ENCODE measurements at regions not wholly inside any gene's neighbourhood (a gene's known extent, or its start where the extent isn't known, plus 50 kb on each side); places are given as distances from the start of the nearest gene placed in this dataset.
"Not testable (repeated sequence)": the region's sequence is repeated elsewhere in the genome, so short reads cannot be mapped to it uniquely, and the experiment has no call there.

DNA sequence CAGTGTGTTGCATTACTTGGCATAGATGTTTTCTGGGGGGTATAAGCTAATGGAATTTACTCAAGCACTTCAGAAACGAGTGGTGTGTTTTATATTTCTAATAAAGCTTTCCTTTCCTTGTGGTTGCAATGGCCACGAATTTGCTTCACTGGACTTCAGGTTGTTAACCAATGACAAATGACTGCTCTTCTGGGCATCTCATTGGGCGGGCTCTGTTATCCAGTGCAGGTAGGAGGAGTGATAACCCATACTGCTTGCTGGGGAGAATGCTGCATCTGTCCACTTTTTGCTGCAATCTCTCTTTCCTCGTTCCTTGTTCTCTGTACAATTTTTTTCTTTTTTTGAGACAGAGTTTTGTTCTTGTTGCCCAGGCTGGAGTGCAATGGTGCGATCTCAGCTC lies 80.0 kb upstream of the RPH3A start:
- DNase-seq: no peak

DNA sequence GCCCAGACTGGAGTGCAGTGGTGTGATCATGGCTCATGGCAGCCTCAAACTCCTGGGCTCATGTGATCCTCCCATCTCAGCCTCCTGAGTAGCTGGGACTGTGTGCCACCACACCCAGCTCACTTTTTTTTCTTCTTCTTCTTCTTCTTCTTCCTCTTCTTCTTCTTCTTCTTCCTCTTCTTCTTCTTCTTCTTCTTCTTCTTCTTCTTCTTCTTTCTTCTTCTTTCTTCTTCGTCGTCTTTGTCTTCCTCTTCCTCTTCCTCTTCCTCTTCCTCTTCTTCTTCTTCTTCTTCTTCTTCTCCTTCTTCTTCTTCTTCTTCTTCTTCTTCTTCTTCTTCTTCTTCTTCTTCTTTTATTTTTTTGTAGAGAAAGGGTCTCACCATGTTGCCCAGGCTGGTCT lies 78.8 kb upstream of the RPH3A start:
- not testable (repeated sequence) for DNase-seq

GRCh38 chr12:112713471-112713870 lies 78.1 kb upstream of the RPH3A start:
- DNase-seq: no peak

DNA sequence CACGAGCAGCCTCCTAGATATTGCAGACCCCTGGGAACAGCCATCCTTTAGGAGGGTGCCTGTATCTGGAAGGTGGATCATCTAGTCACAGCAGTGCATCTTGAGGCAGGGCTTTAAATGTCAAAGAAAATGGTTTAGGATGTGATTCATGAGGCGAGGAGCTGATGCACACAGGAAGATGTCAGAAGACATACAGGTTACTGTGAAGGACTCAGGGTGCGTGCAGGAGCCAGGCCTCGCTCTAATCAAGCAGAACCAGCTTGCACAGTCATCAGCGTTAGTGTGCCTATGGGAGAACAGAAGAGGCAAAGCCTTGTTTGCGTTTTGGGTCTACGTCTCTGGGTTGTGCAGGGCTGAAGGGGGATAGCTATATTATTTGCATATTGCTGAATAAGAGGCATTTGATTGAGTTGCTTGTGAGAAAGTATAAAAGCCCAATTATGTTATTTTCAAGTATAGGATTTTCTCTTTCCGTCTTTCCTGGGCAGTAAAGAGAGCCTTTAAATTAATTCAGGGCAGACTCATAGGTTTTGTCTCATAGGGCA lies 77.3 kb upstream of the RPH3A start:
- DNase-seq: no peak

DNA sequence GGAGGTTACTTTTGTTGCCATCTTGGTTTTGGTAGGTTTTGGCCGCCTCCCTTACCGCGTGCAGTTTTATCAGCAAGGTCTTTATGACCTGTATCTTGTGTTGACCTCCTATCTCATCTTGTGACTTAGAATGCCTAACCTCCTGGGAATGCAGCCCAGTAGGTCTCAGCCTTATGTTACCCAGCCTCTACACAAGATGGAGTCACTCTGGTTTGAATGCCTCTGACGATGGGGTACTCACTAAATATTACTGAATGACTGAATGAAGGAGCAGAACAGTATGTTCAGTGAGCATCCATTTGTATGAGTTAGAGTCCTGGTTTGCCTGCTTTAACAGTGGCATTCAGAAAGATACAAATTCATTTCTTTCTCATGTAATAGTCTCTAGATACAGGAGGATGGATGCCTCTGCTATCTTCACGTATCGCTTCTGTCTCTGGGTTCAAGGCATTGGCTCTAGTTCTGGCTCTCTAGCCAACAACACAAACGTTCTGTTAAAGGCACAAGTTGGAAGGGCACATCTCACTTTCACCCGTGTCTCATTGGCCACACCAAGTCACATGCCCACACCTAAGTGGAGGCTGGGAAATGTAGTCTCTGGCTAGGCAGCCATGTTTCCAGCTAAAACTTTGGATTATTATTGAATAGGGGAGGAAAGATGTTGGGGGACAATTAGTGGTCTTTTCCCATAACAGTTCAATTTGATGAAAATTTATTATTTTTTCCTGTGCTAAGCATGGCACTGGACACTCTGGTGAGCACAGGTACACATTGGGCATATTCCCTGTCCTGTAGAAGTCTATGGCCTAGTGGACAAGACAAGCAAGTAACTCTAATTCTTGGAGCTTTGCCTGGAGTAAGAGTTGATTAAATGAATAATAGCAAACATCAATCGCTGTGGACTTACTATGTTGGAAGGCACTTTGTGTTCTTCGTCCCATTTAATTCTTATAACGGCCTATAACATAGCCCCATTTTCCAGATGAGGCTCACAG lies 75.2 kb upstream of the RPH3A start:
- DNase-seq: no peak

- no peak for DNase-seq
Measured at GRCh38 chr12:112728864-112729263, 62.7 kb upstream of the RPH3A start.

GRCh38 chr12:112734859-112735695 lies 56.5 kb upstream of the RPH3A start:
- DNase-seq: no peak

DNA sequence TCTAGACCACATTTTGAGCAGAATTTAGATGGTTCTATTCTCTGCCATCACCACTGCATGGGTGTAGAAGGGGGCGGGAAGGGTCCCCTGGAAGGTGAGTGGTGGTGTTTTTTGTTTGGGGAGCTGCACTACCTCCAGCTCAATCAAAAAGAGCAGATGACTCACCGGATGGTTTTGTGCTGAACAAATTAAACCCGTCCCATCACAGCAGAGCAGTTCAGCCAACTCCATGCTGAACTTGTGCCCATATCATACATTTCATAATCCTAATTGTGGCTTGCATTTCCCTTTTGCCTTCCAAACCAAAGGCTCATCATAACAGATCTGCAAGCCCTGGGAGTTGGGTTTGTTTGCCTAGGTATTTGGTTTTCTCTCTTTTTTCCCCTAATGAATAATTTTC lies 53.0 kb upstream of the RPH3A start:
- DNase-seq: no peak

GRCh38 chr12:112740387-112740934 lies 51.1 kb upstream of the RPH3A start:
- DNase-seq: no peak

GRCh38 chr12:112741106-112741505 lies 50.4 kb upstream of the RPH3A start:
- DNase-seq: no peak
